Mesothelial cell of epicardium (in vitro differentiated cells): ENCODE measurements at regions not wholly inside any gene's neighbourhood (a gene's known extent, or its start where the extent isn't known, plus 50 kb on each side); places are given as distances from the start of the nearest gene placed in this dataset.

Source experiments
- DNase-seq, 2 experiments: peaks; one replicate each; pipeline ENCODE4 v3.0.0; 2021; ENCODE audit warnings: low spot score in 2 of 2; ENCODE audit not compliant: unreplicated experiment in 2 of 2
- H3K27ac Mint-ChIP-seq: 2 replicates; pipeline ENCODE4 v1.8.0; 2021; ENCODE audit warnings: mixed read lengths
- H3K27me3 Mint-ChIP-seq: 2 replicates; pipeline ENCODE4 v1.8.0; 2021; ENCODE audit warnings: low read depth, mixed read lengths
- H3K36me3 Mint-ChIP-seq: 2 replicates; pipeline ENCODE4 v1.8.0; 2021; ENCODE audit warnings: mixed read lengths
- H3K4me1 Mint-ChIP-seq: 2 replicates; pipeline ENCODE4 v1.8.0; 2021; ENCODE audit warnings: mixed read lengths
- H3K4me3 Mint-ChIP-seq: 2 replicates; pipeline ENCODE4 v1.8.0; 2021; ENCODE audit warnings: mild to moderate bottlenecking, moderate library complexity, mixed read lengths
- H3K9me3 Mint-ChIP-seq: 2 replicates; pipeline ENCODE4 v1.8.0; 2021; ENCODE audit warnings: mixed read lengths
- TF ChIP-seq, protein P1 (sequence below): fragments of 200-600 bp; sonication (generic); IDR thresholded peaks from one replicate; pipeline ENCODE4 v1.5.0; 2021; ENCODE audit warnings: antibody characterized with exemption; ENCODE audit not compliant: unreplicated experiment

GRCh38 chr1:113007706-113008364, 51.8 kb upstream of the SLC16A1 start:
- TF ChIP-seq, protein P1, sequence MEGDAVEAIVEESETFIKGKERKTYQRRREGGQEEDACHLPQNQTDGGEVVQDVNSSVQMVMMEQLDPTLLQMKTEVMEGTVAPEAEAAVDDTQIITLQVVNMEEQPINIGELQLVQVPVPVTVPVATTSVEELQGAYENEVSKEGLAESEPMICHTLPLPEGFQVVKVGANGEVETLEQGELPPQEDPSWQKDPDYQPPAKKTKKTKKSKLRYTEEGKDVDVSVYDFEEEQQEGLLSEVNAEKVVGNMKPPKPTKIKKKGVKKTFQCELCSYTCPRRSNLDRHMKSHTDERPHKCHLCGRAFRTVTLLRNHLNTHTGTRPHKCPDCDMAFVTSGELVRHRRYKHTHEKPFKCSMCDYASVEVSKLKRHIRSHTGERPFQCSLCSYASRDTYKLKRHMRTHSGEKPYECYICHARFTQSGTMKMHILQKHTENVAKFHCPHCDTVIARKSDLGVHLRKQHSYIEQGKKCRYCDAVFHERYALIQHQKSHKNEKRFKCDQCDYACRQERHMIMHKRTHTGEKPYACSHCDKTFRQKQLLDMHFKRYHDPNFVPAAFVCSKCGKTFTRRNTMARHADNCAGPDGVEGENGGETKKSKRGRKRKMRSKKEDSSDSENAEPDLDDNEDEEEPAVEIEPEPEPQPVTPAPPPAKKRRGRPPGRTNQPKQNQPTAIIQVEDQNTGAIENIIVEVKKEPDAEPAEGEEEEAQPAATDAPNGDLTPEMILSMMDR, result no peak
- H3K36me3 Mint-ChIP-seq, result peaks cover 2% of the 10 kb centered on the region
- H3K4me1 Mint-ChIP-seq, result peaks cover 5% of the 10 kb centered on the region
- no peak overlapping the region for H3K27ac Mint-ChIP-seq
- no peaks in the 10 kb centered on the region for H3K27me3 Mint-ChIP-seq
- no peaks in the 10 kb centered on the region for H3K9me3 Mint-ChIP-seq
- no peak for DNase-seq
- no peak overlapping the region for H3K4me3 Mint-ChIP-seq

GRCh38 chr1:113008365-113008714, 52.3 kb upstream of the SLC16A1 start:
- no peak overlapping the region for H3K27ac Mint-ChIP-seq
- H3K4me3 Mint-ChIP-seq, result no peak overlapping the region
- TF ChIP-seq, protein P1, result no peak

DNA sequence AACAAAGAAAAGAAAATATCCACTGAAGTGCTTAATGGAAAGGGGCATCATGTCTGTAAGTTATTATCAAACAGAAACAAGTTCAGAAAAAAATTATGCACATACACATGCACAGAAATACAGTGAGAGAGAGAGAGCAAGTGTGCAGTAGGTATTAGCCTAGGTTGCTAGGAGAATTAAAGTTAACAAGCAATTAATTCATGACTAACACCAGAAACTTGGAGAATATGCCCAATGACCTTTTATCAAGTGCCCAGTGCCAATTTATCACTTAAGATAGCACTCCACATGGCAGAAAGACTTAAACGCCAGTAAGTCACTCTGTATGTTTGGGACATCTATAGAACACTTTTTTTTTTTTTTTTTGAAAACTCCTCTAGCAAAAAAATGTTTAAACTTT, 56.2 kb upstream of the SLC16A1 start:
- no peak for DNase-seq
- Mint-ChIP-seq H3K27ac (no peak overlapping the region), H3K4me1 (peaks cover 7% of the 10 kb centered on the region), H3K9me3 (no peaks in the 10 kb centered on the region), H3K4me3 (no peak overlapping the region), H3K36me3 (no peaks in the 10 kb centered on the region), H3K27me3 (no peaks in the 10 kb centered on the region)
- TF ChIP-seq, protein P1, result no peak

More at GRCh38 chr1:113008365-113008714, 52.3 kb upstream of the SLC16A1 start:
- Mint-ChIP-seq H3K27me3 (no peaks in the 10 kb centered on the region), H3K9me3 (no peaks in the 10 kb centered on the region), H3K36me3 (peaks cover 2% of the 10 kb centered on the region), H3K4me1 (peaks cover 7% of the 10 kb centered on the region)
- DNase-seq, result no peak

DNA sequence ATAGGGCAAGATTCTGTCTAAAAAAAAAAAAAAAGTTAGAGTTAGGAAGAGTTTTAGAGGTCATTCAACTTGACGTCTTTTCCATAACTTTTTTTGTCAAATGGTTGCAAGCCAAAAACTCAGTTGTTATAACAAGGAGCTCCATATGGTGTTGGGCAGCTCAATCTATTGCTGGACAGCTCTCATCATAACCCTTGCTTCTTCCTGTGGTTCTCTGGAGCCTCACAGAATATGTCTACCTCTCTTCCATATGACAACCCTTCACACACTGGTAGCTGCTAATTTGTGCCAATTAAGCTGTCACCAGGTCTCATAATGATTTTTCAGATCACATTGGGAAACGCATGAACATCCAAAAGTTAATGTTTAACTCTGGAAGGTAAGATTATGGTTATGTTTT, 57.8 kb upstream of the SLC16A1 start:
- DNase-seq, result no peak
- TF ChIP-seq, protein P1, result no peak
- Mint-ChIP-seq H3K9me3 (no peaks in the 10 kb centered on the region), H3K4me3 (no peak overlapping the region), H3K36me3 (no peaks in the 10 kb centered on the region), H3K27me3 (no peaks in the 10 kb centered on the region), H3K4me1 (peaks cover 7% of the 10 kb centered on the region), H3K27ac (no peak overlapping the region)

GRCh38 chr1:113014508-113014907, 58.5 kb upstream of the LRIG2 start:
- Mint-ChIP-seq H3K27ac (no peak overlapping the region), H3K4me1 (peaks cover 7% of the 10 kb centered on the region), H3K27me3 (no peaks in the 10 kb centered on the region), H3K4me3 (no peak overlapping the region), H3K9me3 (no peaks in the 10 kb centered on the region), H3K36me3 (no peaks in the 10 kb centered on the region)
- TF ChIP-seq, protein P1, result no peak
- DNase-seq, result no peak

- H3K27me3 Mint-ChIP-seq, result no peaks in the 10 kb centered on the region
- no peak overlapping the region for H3K4me3 Mint-ChIP-seq
- no peak for DNase-seq
- no peak overlapping the region for H3K27ac Mint-ChIP-seq
- no peaks in the 10 kb centered on the region for H3K9me3 Mint-ChIP-seq
- peaks cover 7% of the 10 kb centered on the region for H3K4me1 Mint-ChIP-seq
- TF ChIP-seq, protein P1, result no peak
- H3K36me3 Mint-ChIP-seq, result no peaks in the 10 kb centered on the region
These were observed 54.1 kb upstream of the LRIG2 start for GRCh38 chr1:113018911-113019310.
